Neural cell (in vitro differentiated cells): ENCODE measurements at regions not wholly inside any gene's neighbourhood (a gene's known extent, or its start where the extent isn't known, plus 50 kb on each side); places are given as distances from the start of the nearest gene placed in this dataset.

Experiments
- H2AFZ ChIP-seq: fragments of 200-600, 300-800 bp; sonication (generic), shearing (Covaris generic); 2 replicates; pipeline ENCODE4 v1.6.0; 2014; ENCODE audit warnings: low read depth, mild to moderate bottlenecking, antibody characterized with exemption, low read length, moderate library complexity
- H3F3A ChIP-seq: fragments of 200-600 bp; shearing (Covaris generic); 2 replicates; pipeline ENCODE4 v1.6.1; 2016; ENCODE audit warnings: mild to moderate bottlenecking, moderate library complexity, mixed read lengths, antibody characterized with exemption, low read length; ENCODE audit not compliant: insufficient read depth, poor library complexity, severe bottlenecking
- H3K27ac ChIP-seq: fragments of 200-600, 300-800 bp; sonication (generic), shearing (Covaris generic); 2 replicates; pipeline ENCODE4 v1.5.1; 2014; ENCODE audit warnings: mild to moderate bottlenecking, low read length, moderate library complexity
- H3K27me3 ChIP-seq: fragments of 300-800, 200-600 bp; sonication (generic), shearing (Covaris generic); 2 replicates; pipeline ENCODE4 v1.6.0; 2014; ENCODE audit warnings: mild to moderate bottlenecking, low read depth, low read length, moderate library complexity; ENCODE audit not compliant: insufficient read depth
- H3K36me3 ChIP-seq: fragments of 300-800, 200-600 bp; sonication (generic), shearing (Covaris generic); 2 replicates; pipeline ENCODE4 v1.5.1; 2014; ENCODE audit warnings: mild to moderate bottlenecking, antibody characterized with exemption, low read length, moderate library complexity; ENCODE audit not compliant: insufficient read depth
- H3K4me2 ChIP-seq: fragments of 300-800, 200-600 bp; sonication (generic), shearing (Covaris generic); 2 replicates; pipeline ENCODE4 v1.6.0; 2014; ENCODE audit warnings: mild to moderate bottlenecking, low read length
- H3K4me3 ChIP-seq: fragments of 300-800, 200-600 bp; sonication (generic), shearing (Covaris generic); 2 replicates; pipeline ENCODE4 v1.5.1; 2014; ENCODE audit warnings: mild to moderate bottlenecking, low read length, moderate library complexity
- H3K79me2 ChIP-seq: fragments of 200-600 bp; shearing (Covaris generic); replicated peaks from 2 replicates; pipeline ENCODE4 v1.6.0; 2014; ENCODE audit warnings: mild to moderate bottlenecking, low read length, moderate library complexity; ENCODE audit not compliant: insufficient read depth
- H3K9ac ChIP-seq: fragments of 300-800, 200-600 bp; sonication (generic), shearing (Covaris generic); 2 replicates; pipeline ENCODE4 v1.6.1; 2016; ENCODE audit warnings: mild to moderate bottlenecking, low read length, mixed read lengths
- H3K9me2 ChIP-seq: fragments of 200-600 bp; shearing (Covaris generic); 2 replicates; pipeline ENCODE4 v1.6.1; 2016; ENCODE audit warnings: mild to moderate bottlenecking, low read length, mixed read lengths; ENCODE audit not compliant: insufficient read depth
- H3K9me3 ChIP-seq: fragments of 200-600, 300-800 bp; sonication (generic), shearing (Covaris generic); 2 replicates; pipeline ENCODE4 v1.6.1; 2016; ENCODE audit warnings: mild to moderate bottlenecking, mixed run types, low read length, moderate library complexity, mixed read lengths
- H4K20me1 ChIP-seq: fragments of 200-600 bp; shearing (Covaris generic); 2 replicates; pipeline ENCODE4 v1.6.1; 2016; ENCODE audit warnings: mild to moderate bottlenecking, mixed run types; ENCODE audit not compliant: insufficient read depth
- CTCF ChIP-seq: fragments of 450-650 bp; IDR thresholded peaks from 2 replicates; pipeline ENCODE4 v1.5.1; 2014; ENCODE audit warnings: antibody characterized with exemption, mild to moderate bottlenecking, moderate library complexity; ENCODE audit not compliant: poor library complexity, severe bottlenecking
- EP300 ChIP-seq: fragments of 450-650 bp; conservative IDR thresholded peaks from 2 replicates; pipeline ENCODE4 v1.6.1; 2014; ENCODE audit warnings: antibody characterized with exemption, mild to moderate bottlenecking, moderate library complexity; ENCODE audit not compliant: poor library complexity, severe bottlenecking
- EZH2 ChIP-seq: fragments of 200-600, 300-800 bp; shearing (Covaris generic), sonication (generic); IDR thresholded peaks from 2 replicates; pipeline ENCODE4 v1.6.1; 2014; ENCODE audit warnings: antibody characterized with exemption, low read length, borderline replicate concordance, mild to moderate bottlenecking; ENCODE audit not compliant: insufficient read depth, poor library complexity, severe bottlenecking
- MXI1 ChIP-seq: fragments of 450-650 bp; conservative IDR thresholded peaks from 2 replicates; pipeline ENCODE4 v1.6.1; 2014; ENCODE audit warnings: antibody characterized with exemption, mild to moderate bottlenecking; ENCODE audit not compliant: poor library complexity, severe bottlenecking
- POLR2AphosphoS5 ChIP-seq: IDR thresholded peaks from 2 replicates; pipeline ENCODE4 v1.6.1; 2012
- RAD21 ChIP-seq: fragments of 450-650 bp; conservative IDR thresholded peaks from 2 replicates; pipeline ENCODE4 v1.6.1; 2014; ENCODE audit warnings: antibody characterized with exemption, mild to moderate bottlenecking, moderate library complexity
- SMC3 ChIP-seq: fragments of 450-650 bp; conservative IDR thresholded peaks from 2 replicates; pipeline ENCODE4 v1.6.1; 2014; ENCODE audit warnings: antibody characterized with exemption, mild to moderate bottlenecking, moderate library complexity; ENCODE audit not compliant: poor library complexity
- TAF1 ChIP-seq: IDR thresholded peaks from 2 replicates; pipeline ENCODE4 v1.6.1; 2012; ENCODE audit warnings: low read depth
- TF ChIP-seq, protein P1 (sequence below): IDR thresholded peaks from 2 replicates; pipeline ENCODE4 v1.6.1; 2012; ENCODE audit warnings: borderline replicate concordance

- Histone ChIP-seq H4K20me1 (no peaks in the 10 kb centered on the region), H3K79me2 (no peaks in the 10 kb centered on the region), H3K27me3 (no peaks in the 10 kb centered on the region), H3K27ac (no peak overlapping the region), H3F3A (no peaks in the 10 kb centered on the region), H3K9ac (no peak overlapping the region), H2AFZ (no peak overlapping the region), H3K9me3 (no peaks in the 10 kb centered on the region), H3K36me3 (no peaks in the 10 kb centered on the region), H3K9me2 (no peaks in the 10 kb centered on the region), H3K4me2 (no peak overlapping the region), H3K4me3 (no peak overlapping the region)
- TF ChIP-seq RAD21 = no peak
- TF ChIP-seq TAF1 = no peak
- no peak for TF ChIP-seq POLR2AphosphoS5
- TF ChIP-seq MXI1 = no peak
- TF ChIP-seq, protein P1, sequence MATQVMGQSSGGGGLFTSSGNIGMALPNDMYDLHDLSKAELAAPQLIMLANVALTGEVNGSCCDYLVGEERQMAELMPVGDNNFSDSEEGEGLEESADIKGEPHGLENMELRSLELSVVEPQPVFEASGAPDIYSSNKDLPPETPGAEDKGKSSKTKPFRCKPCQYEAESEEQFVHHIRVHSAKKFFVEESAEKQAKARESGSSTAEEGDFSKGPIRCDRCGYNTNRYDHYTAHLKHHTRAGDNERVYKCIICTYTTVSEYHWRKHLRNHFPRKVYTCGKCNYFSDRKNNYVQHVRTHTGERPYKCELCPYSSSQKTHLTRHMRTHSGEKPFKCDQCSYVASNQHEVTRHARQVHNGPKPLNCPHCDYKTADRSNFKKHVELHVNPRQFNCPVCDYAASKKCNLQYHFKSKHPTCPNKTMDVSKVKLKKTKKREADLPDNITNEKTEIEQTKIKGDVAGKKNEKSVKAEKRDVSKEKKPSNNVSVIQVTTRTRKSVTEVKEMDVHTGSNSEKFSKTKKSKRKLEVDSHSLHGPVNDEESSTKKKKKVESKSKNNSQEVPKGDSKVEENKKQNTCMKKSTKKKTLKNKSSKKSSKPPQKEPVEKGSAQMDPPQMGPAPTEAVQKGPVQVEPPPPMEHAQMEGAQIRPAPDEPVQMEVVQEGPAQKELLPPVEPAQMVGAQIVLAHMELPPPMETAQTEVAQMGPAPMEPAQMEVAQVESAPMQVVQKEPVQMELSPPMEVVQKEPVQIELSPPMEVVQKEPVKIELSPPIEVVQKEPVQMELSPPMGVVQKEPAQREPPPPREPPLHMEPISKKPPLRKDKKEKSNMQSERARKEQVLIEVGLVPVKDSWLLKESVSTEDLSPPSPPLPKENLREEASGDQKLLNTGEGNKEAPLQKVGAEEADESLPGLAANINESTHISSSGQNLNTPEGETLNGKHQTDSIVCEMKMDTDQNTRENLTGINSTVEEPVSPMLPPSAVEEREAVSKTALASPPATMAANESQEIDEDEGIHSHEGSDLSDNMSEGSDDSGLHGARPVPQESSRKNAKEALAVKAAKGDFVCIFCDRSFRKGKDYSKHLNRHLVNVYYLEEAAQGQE = no peak
- TF ChIP-seq CTCF = no peak
- TF ChIP-seq EZH2 = no peak
- TF ChIP-seq EP300 = no peak
- no peak for TF ChIP-seq SMC3
Measured at GRCh38 chr20:60361761-60362395, 403.7 kb downstream of the CDH26 start.

- Histone ChIP-seq H3K79me2 (no peaks in the 10 kb centered on the region), H3K27ac (no peak overlapping the region), H3K27me3 (no peaks in the 10 kb centered on the region), H3K4me2 (no peak overlapping the region), H3K9ac (no peak overlapping the region), H3K9me3 (no peaks in the 10 kb centered on the region), H3K9me2 (no peaks in the 10 kb centered on the region), H3F3A (no peaks in the 10 kb centered on the region), H3K4me3 (no peak overlapping the region), H3K36me3 (no peaks in the 10 kb centered on the region), H4K20me1 (no peaks in the 10 kb centered on the region), H2AFZ (no peak overlapping the region)
- no peak for TF ChIP-seq POLR2AphosphoS5
- TF ChIP-seq EZH2 = no peak
- TF ChIP-seq RAD21 = no peak
- TF ChIP-seq TAF1 = no peak
Measured at GRCh38 chr20:60362531-60362930, 404.3 kb downstream of the CDH26 start.

DNA sequence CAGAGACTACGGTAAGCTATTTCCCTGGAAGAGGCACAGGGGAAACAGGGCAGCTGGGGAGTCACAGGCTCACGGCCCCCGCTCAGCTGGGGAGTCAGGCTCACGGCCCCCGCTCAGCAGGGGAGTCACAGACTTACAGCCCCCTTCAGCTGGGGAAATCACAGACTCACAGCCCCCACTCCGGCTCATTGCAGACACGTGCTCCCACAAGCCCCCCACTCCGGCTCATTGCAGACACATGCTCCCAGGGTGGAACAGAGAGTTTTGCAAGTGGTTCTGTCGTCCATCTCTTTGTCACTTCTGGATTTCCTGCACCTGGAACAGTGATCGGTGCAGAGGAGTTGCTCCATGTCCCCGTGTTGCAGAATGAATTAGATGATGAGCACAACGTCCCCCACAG lies 405.5 kb downstream of the CDH26 start:
- H3F3A ChIP-seq = no peaks in the 10 kb centered on the region
- no peak for TF ChIP-seq MXI1
- TF ChIP-seq TAF1 = no peak
- TF ChIP-seq, protein P1 = no peak
- TF ChIP-seq SMC3 = no peak
- no peak for TF ChIP-seq RAD21
- no peak for TF ChIP-seq CTCF
- TF ChIP-seq EP300 = no peak
- TF ChIP-seq EZH2 = no peak
- no peak for TF ChIP-seq POLR2AphosphoS5

More for the DNA sequence above, 405.5 kb downstream of the CDH26 start:
- H3K9me2 ChIP-seq = no peaks in the 10 kb centered on the region
- H3K27ac ChIP-seq = no peak overlapping the region
- H2AFZ ChIP-seq = no peak overlapping the region
- H4K20me1 ChIP-seq = no peaks in the 10 kb centered on the region
- H3K36me3 ChIP-seq = no peaks in the 10 kb centered on the region
- no peak overlapping the region for H3K9ac ChIP-seq
- no peak overlapping the region for H3K4me2 ChIP-seq
- H3K79me2 ChIP-seq = no peaks in the 10 kb centered on the region
- H3K27me3 ChIP-seq = no peaks in the 10 kb centered on the region
- no peaks in the 10 kb centered on the region for H3K9me3 ChIP-seq
- no peak overlapping the region for H3K4me3 ChIP-seq
